Renal cortical epithelial cell (primary cell): ENCODE measurements at regions not wholly inside any gene's neighbourhood (a gene's known extent, or its start where the extent isn't known, plus 50 kb on each side); places are given as distances from the start of the nearest gene placed in this dataset.
"Not testable (repeated sequence)": the region's sequence is repeated elsewhere in the genome, so short reads cannot be mapped to it uniquely, and the experiment has no call there.

Source experiments
- DNase-seq: peaks from one replicate; pipeline ENCODE4 v3.0.0-alpha.2; 2011; ENCODE audit warnings: low read depth

DNA sequence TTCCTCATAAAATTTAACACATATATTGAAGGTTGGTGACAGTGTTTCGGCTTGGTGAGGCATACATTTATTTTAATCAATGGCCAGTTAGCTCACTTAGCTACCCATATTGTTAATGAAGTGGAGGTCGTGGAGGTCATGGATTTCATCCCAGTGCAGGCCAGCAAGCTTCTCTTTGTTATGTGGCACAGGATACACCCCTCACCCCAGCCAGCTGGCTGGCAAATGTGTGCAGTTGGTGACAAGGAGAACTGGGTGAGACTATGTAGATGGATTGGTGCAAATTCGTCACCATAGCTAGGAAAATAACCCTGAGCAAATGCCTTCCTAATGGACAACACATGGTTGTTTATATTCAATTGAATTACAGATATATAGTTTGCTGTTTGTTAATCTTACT is 50.5 kb upstream of the FOXP2 start:
- DNase-seq = no peak

DNA sequence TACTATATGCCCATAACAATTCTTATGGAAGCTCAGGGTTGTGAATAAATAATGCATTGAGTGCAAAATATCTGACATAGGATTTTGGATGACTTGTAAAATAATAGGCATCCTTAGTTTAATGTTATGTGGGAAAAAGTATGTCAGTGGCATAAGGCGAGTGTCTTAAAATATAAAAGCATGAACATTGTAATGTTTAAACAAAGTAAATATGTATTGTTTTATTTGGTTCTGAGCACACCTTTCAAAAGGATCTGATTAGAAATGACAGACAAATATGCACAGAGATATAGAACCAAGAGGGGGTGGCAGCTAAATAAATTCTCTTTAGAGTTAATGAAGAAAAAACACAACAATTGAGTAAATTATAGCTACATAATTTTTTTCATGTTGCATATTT is 51.3 kb upstream of the FOXP2 start:
- DNase-seq = no peak

GRCh38 chr7:114358911-114359310 is 55.7 kb upstream of the FOXP2 start:
- no peak for DNase-seq

- peak; percentile 29 for DNase-seq
Measured at GRCh38 chr7:114356133-114356532, 58.5 kb upstream of the FOXP2 start.

- DNase-seq = no peak
Measured at GRCh38 chr7:114354306-114354705, 60.3 kb upstream of the FOXP2 start.

DNA sequence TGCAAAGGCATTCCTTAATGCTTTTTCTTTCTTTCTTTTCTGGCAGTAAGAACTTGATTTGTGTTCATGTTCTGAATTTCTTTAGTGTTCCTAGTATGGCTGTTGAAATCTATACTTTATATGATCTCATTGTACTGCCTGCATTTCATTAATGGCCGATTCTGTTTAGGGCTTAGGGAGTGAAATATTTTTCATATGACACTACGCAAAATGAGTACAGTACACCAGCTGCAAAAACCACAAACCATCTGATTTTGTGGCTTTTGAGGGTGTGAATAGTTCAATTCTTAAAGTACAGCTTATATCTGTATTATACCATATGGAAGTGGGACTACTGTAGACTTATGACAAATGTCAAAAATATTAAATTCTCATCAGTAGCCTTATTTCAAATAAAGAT is 69.1 kb upstream of the FOXP2 start:
- no peak for DNase-seq

DNA sequence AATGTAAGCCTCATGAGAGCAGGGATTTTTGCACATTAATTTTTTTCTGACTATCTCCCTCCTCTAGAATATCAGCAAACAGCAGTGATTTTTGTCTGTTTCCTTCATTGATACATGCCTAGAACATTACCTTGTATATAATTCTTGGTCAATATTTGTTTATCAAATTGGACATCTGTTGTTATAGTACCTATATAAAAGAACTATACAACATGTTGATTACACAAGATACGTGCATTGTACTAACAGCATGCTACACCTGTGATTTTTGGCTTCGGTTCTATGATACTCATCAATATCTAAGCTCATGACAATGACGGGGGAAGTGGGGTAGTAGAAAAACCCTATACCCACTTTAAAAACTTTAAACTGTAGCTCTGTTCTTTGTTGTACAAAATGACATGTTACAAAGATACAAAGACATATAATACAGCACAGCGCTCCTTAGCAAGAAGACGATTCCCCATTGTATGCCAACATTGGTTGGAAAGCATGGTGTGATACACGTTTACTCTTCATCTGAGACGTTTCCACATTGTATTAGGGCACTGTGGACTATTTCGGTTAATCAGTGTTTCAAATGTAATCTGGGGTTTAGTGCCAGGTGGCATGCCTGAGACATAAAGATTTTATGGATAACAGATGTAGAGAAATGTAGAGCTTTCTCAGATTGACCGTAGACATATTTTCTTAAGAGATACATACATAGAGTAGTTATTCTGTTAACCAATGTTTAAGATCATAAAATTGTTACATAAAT is 70.5 kb upstream of the FOXP2 start:
- DNase-seq = no peak

- DNase-seq = no peak
Measured at GRCh38 chr7:114342431-114343179, 72.0 kb upstream of the FOXP2 start.

DNA sequence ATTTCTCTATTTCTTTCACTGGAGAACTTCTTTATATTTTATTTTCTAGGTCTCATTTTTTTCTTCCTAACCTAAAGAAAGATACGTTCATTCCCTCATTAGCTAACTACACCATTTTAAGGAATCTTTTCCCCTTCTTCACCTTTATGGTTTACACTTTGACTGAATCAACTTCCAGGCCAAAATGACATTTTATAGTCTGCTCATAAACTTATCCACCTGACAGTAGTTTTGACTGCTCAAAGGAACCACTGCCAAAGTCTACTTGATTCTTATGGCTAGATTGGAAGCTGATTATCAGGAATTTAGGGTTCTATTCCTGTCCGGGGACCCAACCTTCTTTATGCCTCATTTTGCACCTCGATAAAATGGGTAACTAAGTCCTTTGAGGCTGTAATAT is 73.0 kb upstream of the FOXP2 start:
- no peak for DNase-seq

- DNase-seq = no peak
Measured at GRCh38 chr7:114334989-114335388, 79.6 kb upstream of the FOXP2 start.

- DNase-seq = not testable (repeated sequence)
Measured at GRCh38 chr7:114329458-114329857, 85.2 kb upstream of the FOXP2 start.

DNA sequence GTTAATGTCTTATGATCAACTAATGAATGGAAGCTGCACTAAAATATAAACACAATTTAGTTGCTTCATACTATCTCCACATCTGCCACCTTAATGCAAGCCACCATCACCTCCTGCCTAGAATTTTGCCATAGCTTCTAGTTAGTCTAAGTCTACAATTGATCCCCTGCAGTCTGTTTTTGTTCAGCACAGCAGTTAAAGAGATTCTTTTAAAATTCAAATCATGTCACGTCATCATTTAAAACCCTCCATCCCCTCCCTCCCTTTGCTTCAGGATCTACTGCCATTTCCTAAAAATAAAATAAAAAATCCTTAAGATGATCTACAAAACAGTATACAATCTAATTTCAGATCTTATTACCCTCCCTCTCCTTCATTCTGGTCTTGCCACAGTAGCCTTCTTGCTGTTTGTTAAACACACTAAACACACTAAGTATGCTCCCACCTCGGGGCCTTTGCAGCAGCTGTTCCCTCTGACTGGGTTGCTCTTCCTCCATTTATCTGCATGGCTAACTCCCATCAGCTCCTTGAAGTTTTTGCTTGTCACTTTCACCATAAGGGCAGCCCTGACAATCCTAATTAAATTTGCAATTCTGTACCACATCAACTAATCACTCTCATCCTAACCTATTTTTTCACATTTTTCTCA is 97.0 kb upstream of the FOXP2 start:
- no peak for DNase-seq

DNA sequence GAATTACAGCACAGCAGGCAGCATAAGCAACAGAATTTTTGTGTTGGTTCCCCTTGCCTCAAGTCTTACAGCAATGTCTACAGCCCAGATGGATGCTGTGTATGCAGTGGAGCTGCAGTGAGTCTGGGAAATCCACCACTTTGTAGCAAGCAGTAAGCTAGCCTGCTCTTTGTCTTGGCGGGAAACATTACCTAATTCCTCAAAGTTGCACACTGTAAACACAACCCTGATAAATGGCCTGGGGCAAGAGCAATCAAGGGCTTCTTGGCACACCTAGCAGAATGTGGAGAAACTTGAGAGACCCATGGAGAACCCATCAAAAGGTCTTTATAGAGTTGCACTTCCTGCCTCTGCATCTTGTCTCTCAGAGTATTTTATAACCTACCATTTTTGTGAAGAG is 102.0 kb upstream of the FOXP2 start:
- peak; percentile 26 for DNase-seq

DNA sequence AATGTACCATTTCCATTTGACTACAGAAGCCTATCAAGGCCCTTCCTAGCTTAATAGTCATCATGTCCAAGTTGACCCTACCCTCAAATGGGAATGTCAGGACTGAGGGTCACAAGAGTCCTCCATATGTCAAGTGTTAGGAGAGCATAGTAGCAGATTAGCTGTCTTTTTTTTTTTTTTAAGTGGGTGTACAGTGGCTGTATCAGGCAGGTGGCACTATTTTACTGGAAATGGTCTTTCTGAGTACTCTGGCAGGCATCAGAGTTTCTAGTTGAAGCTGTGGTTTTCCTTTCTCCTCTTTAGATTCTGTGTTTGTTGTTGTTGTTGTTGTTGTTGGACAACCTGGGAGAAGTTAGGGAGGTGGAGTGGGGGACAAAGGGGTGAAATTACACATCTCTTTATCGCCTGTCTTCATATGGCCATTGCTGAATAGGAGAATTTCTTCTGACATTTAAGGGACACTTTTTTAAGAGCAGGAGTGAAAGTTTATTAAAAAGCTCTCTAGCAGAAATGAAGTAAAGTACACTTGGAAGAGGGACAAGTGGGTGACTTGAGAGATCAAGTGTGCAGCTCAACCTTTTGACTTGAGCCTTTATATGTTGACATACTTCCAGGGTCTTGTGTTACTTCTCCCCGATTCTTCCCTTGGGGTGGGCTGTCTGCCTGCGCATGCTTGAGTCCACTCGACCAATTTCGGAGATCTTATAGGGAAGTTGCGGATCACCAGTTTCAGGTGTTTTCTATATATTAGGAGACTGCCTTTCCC is 104.1 kb upstream of the FOXP2 start:
- DNase-seq = peak; percentile 13

DNA sequence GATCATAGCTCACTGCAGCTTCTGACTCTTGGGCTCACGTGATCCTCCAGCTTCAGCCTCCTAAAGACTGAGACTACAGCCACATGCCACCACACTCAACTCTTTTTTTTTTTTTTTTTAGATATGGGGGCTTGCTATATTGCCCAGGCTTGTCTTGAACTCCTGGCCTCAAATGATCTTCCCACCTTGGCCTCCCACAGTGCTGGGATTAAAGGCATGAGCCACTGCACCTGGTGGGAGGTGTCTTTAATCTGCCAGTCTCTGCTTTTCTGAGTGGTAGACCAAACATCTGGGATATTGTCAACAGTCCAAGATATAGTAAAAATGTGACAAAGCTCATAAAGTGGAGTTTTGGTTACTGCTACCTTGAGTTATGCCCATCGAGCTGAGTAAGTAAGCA is 104.9 kb upstream of the FOXP2 start:
- no peak for DNase-seq

DNA sequence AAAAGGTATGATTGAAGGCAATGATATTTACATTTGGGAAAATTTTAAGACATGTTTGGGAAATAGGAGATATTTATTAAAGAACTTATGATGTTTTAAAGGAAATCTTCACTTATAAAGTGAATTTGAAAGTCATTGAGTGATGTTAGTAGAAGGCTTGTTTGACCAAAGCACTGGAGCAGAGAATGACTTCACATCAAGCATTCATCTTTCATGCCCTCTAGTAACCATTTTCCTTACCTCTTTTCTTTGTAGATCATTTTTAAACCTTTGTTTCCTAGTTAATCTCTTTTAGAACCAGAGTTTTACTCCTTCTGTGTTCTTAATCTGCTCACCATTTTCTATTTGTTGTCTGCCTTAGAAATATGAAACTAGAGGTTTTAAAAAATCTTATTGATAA is 111.3 kb upstream of the FOXP2 start:
- DNase-seq = peak; percentile 45

GRCh38 chr7:114302858-114303257 is 111.8 kb upstream of the FOXP2 start:
- DNase-seq = peak; percentile 59

GRCh38 chr7:114298011-114298410 is 116.6 kb upstream of the FOXP2 start:
- no peak for DNase-seq

- no peak for DNase-seq
Measured at GRCh38 chr7:114297121-114297520, 117.5 kb upstream of the FOXP2 start.

- DNase-seq = no peak
Measured at GRCh38 chr7:114295522-114295921, 119.1 kb upstream of the FOXP2 start.

GRCh38 chr7:114294036-114294435 is 120.6 kb upstream of the FOXP2 start:
- DNase-seq = no peak
